ENCODE measurements at regions not wholly inside any gene's neighbourhood (a gene's known extent, or its start where the extent isn't known, plus 50 kb on each side); places are given as distances from the start of the nearest gene placed in this dataset.

GRCh38 chr1:218600968-218601367, 255.8 kb downstream of the TGFB2 start:
- Histone ChIP-seq H3K27ac (ENCODE audit: low read depth, low read length) (no peak overlapping the region), H4K5ac (ENCODE audit: insufficient read length, low read depth, low read length) (no peak overlapping the region), H4K20me1 (replicated peaks in 1 of 2; ENCODE audit: control insufficient read depth in 1 of 2, insufficient read depth in 2 of 2, low read length in 2 of 2) (no peaks in the 10 kb centered on the region), H2BK5ac (ENCODE audit: low read depth, low read length) (peak overlapping the region; percentile 44; the same call in 1 of the 2 replicates), H3K4ac (replicated peaks; ENCODE audit: insufficient read length, low read depth, low read length) (no peak overlapping the region), H2AFZ (ENCODE audit: low read length) (peak overlapping the region; percentile 85), H3K27me3 (replicated peaks in 1 of 4; ENCODE audit: control insufficient read depth in 3 of 4, extremely low read depth in 1 of 4, insufficient read depth in 3 of 4, low read length in 3 of 4) (no peaks in the 10 kb centered on the region), H2AK5ac (ENCODE audit: low read depth, low read length) (no peak overlapping the region), H2BK12ac (ENCODE audit: low read depth, low read length) (no peak overlapping the region), H3K79me1 (ENCODE audit: low read depth, low read length) (no peaks in the 10 kb centered on the region), H3K23ac (ENCODE audit: insufficient read length) (no peak overlapping the region), H4K91ac (replicated peaks; ENCODE audit: insufficient read length, low read length) (peak overlapping the region; percentile 83), H3K23me2 (ENCODE audit: low read depth, low read length) (no peaks in the 10 kb centered on the region), H3K4me2 (ENCODE audit: insufficient read depth in 1 of 2, low read depth in 2 of 2, low read length in 2 of 2) (no peak overlapping the region), H3K4me3 (ENCODE audit: extremely low read depth in 1 of 4, insufficient read depth in 2 of 4, low read depth in 3 of 4, low read length in 4 of 4) (no peak overlapping the region), H2BK20ac (ENCODE audit: low read length) (no peak overlapping the region), H2BK15ac (ENCODE audit: low read length) (no peak overlapping the region), H3K36me3 (ENCODE audit: control insufficient read depth in 2 of 4, insufficient read depth in 4 of 4, low read length in 3 of 4) (no peaks in the 10 kb centered on the region), H3K4me1 (replicated peaks in 1 of 4; ENCODE audit: control insufficient read depth in 3 of 4, insufficient read depth in 4 of 4, low read length in 3 of 4) (no peaks in the 10 kb centered on the region), H2BK120ac (replicated peaks; ENCODE audit: low read depth, low read length) (peak overlapping the region; percentile 47), H3K9ac (replicated peaks in 1 of 4; ENCODE audit: extremely low read depth in 1 of 4, low read depth in 3 of 4, low read length in 3 of 4) (no peak overlapping the region), H3K56ac (replicated peaks; ENCODE audit: insufficient read length, low read depth, low read length) (no peak overlapping the region), H3K14ac (ENCODE audit: insufficient read length) (no peak overlapping the region), H3K79me2 (ENCODE audit: control insufficient read depth in 1 of 2, insufficient read depth in 2 of 2, low read length in 2 of 2) (no peaks in the 10 kb centered on the region), H3K9me3 (ENCODE audit: insufficient read depth in 2 of 2, low read depth in 1 of 2, low read length in 1 of 2) (no peaks in the 10 kb centered on the region), H4K8ac (ENCODE audit: extremely low read depth, insufficient read depth, low read length) (peak overlapping the region; percentile 75; the same call in 1 of the 2 replicates), H3K18ac (ENCODE audit: extremely low read depth, low read length) (no peak overlapping the region)
- FAIRE-seq, result no peak
- CTCF ChIA-PET (ENCODE audit: partially characterized antibody), result no interaction called here
- WGBS, 2 experiments (ENCODE audit: extremely low coverage in 1 of 2, insufficient coverage in 1 of 2, insufficient read length in 1 of 2, insufficient replicate concordance in 2 of 2, low coverage in 1 of 2, low lambda C conversion rate in 2 of 2, missing lambda C conversion rate in 1 of 2), result 94% methylated on average over 3 of the region's 3 CpGs; no CpG with 5 or more reads in 1 of the 2 experiments
- POLR2A ChIA-PET (ENCODE audit: partially characterized antibody), result no interaction called here
- no peak for DNase-seq (ENCODE audit: low read depth in 1 of 2, low spot score in 2 of 2)
- TF ChIP-seq TBP (IDR thresholded peaks at IDR 0.05; ENCODE audit: low read depth, low read length), result no peak
- TF ChIP-seq USF2 (IDR thresholded peaks at IDR 0.05; ENCODE audit: low read length), result no peak
- no peak for TF ChIP-seq NANOG (IDR thresholded peaks at IDR 0.05; ENCODE audit: insufficient read depth, low read depth, low read length, poor library complexity, severe bottlenecking)
- no peak for TF ChIP-seq CHD1 (IDR thresholded peaks at IDR 0.05; ENCODE audit: low read depth, low read length)
- TF ChIP-seq MAX (IDR thresholded peaks at IDR 0.05), result no peak
- no peak for TF ChIP-seq CTCF (IDR thresholded peaks at IDR 0.05; ENCODE audit: control extremely low read depth in 1 of 3, insufficient read depth in 1 of 3, low read depth in 1 of 3, low read length in 3 of 3)
- TF ChIP-seq HDAC6 (IDR thresholded peaks at IDR 0.05; ENCODE audit: low read depth, low read length), result no peak
